Activated T-cell treated with anti-CD3 and anti-CD28 coated beads, Interleukin-2, amount 50 U/mL, for 72 hours (primary cell): ENCODE measurements at regions not wholly inside any gene's neighbourhood (a gene's known extent, or its start where the extent isn't known, plus 50 kb on each side); places are given as distances from the start of the nearest gene placed in this dataset.

Experiments
- ATAC-seq, 2 donors: fragments of 150-1000 bp; cut with Tn5 transposase; replicated peaks in 1 of 2; 2 replicates each; pipeline ENCODE4 v1.10.0; 2021; ENCODE audit warnings: moderate library complexity in 2 of 2, mild to moderate bottlenecking in 1 of 2
- DNase-seq, 2 donors: peaks; one replicate each; pipeline ENCODE4 v3.0.0; 2021 to 2022; ENCODE audit warnings: mixed read lengths in 1 of 2
- H3K27ac Mint-ChIP-seq: one replicate; pipeline ENCODE4 v1.8.0; 2022; ENCODE audit warnings: mild to moderate bottlenecking, moderate library complexity, mixed read lengths
- H3K27me3 Mint-ChIP-seq: one replicate; pipeline ENCODE4 v1.8.0; 2022; ENCODE audit warnings: low read depth, mixed read lengths
- H3K36me3 Mint-ChIP-seq, 2 donors: one replicate each; pipeline ENCODE4 v1.8.0; 2022; ENCODE audit warnings: mixed read lengths in 2 of 2, mild to moderate bottlenecking in 1 of 2; ENCODE audit not compliant: insufficient read depth in 2 of 2
- H3K4me1 Mint-ChIP-seq: one replicate; pipeline ENCODE4 v1.8.0; 2022; ENCODE audit warnings: low read depth, mixed read lengths
- H3K4me3 Mint-ChIP-seq, 2 donors: one replicate each; pipeline ENCODE4 v1.8.0; 2022; ENCODE audit warnings: mild to moderate bottlenecking in 2 of 2, mixed read lengths in 2 of 2, moderate library complexity in 2 of 2
- H3K9me3 Mint-ChIP-seq, 2 donors: one replicate each; pipeline ENCODE4 v1.8.0; 2022; ENCODE audit warnings: mixed read lengths in 2 of 2

GRCh38 chr3:25365636-25366035, 62.4 kb upstream of the RARB start:
- Mint-ChIP-seq H3K4me3 (no peak overlapping the region), H3K4me1 (no peaks in the 10 kb centered on the region), H3K27ac (no peak overlapping the region), H3K36me3 (no peaks in the 10 kb centered on the region), H3K27me3 (no peaks in the 10 kb centered on the region), H3K9me3 (peaks cover 0 to 4% of the 10 kb centered on the region in 2 donors)
- DNase-seq (no peak), ATAC-seq (no peak)

GRCh38 chr3:25367025-25367424, 61.0 kb upstream of the RARB start:
- no peaks in the 10 kb centered on the region for H3K27me3 Mint-ChIP-seq
- DNase-seq: no peak
- H3K9me3 Mint-ChIP-seq: peaks cover 0 to 2% of the 10 kb centered on the region in 2 donors
- no peak overlapping the region for H3K4me3 Mint-ChIP-seq
- H3K27ac Mint-ChIP-seq: no peak overlapping the region
- ATAC-seq: no peak
- H3K4me1 Mint-ChIP-seq: no peaks in the 10 kb centered on the region
- no peaks in the 10 kb centered on the region for H3K36me3 Mint-ChIP-seq

DNA sequence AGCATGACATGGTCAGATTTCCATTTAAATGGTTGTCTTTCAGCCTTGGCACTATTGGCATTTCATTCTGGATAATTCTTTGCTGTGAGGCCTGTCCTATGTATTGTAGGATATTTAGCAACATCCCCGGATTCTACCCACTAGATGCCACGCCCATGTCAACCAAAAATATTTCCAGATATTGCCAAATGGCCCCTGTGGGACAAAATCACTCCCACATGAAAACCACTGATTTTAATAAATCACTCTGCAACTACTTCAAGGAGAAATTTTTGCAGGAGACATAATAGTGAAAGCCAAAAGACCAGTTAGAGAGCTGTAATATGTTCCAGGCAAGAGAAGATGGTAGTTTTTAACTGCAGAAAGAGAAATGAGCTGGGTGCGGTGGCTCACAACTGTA, 55.9 kb upstream of the RARB start:
- no peak for DNase-seq
- no peak for ATAC-seq
- peaks cover 1 to 5% of the 10 kb centered on the region in 2 donors for H3K9me3 Mint-ChIP-seq
- H3K4me3 Mint-ChIP-seq: no peak overlapping the region
- H3K27ac Mint-ChIP-seq: no peak overlapping the region
- no peaks in the 10 kb centered on the region for H3K4me1 Mint-ChIP-seq
- no peaks in the 10 kb centered on the region for H3K27me3 Mint-ChIP-seq
- no peaks in the 10 kb centered on the region for H3K36me3 Mint-ChIP-seq

DNA sequence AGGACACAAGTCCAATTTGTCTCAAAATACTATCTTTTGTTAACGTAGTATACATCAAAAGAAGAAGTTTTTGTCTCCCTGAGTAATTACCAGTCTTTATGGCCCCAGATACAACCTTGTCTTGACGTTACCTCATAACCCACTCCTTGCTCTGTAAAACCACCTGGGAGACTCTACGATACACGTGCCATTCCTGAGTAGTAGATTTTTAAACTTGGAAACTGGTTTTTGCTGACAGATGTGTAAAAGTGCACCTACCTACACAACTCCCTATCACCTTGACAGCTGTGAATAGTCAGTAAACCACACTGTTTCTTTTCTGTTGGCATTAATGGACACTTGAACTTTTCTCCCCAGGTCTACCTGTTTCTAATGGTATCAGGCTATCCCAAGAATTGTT, 51.7 kb upstream of the RARB start:
- H3K4me1 Mint-ChIP-seq: no peaks in the 10 kb centered on the region
- H3K9me3 Mint-ChIP-seq: peaks cover 1 to 5% of the 10 kb centered on the region in 2 donors
- DNase-seq (no peak), ATAC-seq (no peak)
- no peak overlapping the region for H3K4me3 Mint-ChIP-seq
- no peak overlapping the region for H3K27ac Mint-ChIP-seq
- no peaks in the 10 kb centered on the region for H3K36me3 Mint-ChIP-seq
- H3K27me3 Mint-ChIP-seq: no peaks in the 10 kb centered on the region

- DNase-seq: no peak
- Mint-ChIP-seq H3K27me3 (no peaks in the 10 kb centered on the region), H3K27ac (no peak overlapping the region), H3K4me3 (no peak overlapping the region), H3K4me1 (no peaks in the 10 kb centered on the region), H3K36me3 (no peaks in the 10 kb centered on the region), H3K9me3 (peaks cover 1 to 6% of the 10 kb centered on the region in 2 donors)
- no peak for ATAC-seq
Observed at GRCh38 chr3:25377042-25377441, 51.0 kb upstream of the RARB start.
